ENCODE measurements at regions not wholly inside any gene's neighbourhood (a gene's known extent, or its start where the extent isn't known, plus 50 kb on each side); places are given as distances from the start of the nearest gene placed in this dataset.
"Not testable (repeated sequence)": the region's sequence is repeated elsewhere in the genome, so short reads cannot be mapped to it uniquely, and the experiment has no call there.

DNA sequence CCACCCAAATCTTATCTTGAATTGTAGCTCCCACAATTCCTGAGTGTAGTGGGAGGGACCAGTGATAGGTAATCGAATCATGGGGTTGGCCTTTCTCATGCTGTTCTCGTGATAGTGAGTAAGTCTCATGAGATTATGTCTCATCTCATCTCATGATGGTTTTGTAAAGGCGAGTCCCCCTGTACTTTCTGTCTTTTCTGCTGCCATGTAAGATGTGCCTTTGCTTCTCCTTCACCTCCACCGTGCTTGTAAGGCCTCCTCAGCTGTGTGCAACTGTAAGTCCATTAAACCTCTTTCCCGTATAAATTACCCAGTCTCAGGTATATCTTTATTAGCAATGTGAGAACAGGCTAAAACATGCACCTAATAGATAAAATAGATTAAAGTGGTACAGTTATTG is 756.4 kb upstream of the SLITRK5 start:
- WGBS, 2 donors, result 91 to 95% methylated on average over 5 of the region's 5 CpGs
- H3K9me3 ChIP-seq, result no peaks in the 10 kb centered on the region

DNA sequence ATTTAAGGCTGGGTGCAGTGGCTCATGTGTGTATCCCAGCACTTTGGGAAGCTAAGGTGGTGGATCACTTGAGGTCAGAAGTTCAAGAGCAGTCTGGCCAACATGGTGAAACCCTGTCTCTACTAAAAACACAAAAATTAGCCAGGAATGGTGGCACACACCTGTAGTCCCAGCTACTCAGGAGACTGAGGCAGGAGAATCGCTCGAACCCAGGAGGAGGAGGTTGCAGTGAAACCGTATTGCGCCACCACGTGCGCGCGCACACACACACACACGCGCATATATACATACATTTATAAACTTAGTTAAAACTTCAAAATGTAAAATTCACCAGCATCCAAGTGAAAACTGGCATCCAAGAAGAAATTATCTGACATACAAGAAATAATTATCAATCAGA is 753.7 kb upstream of the SLITRK5 start:
- H3K27ac ChIP-seq, H3K4me1 ChIP-seq: not testable (repeated sequence)
- WGBS, 2 donors, result 96 to 97% methylated on average over 10 of the region's 10 CpGs

More for the DNA sequence above, 756.4 kb upstream of the SLITRK5 start:
- H3K36me3 ChIP-seq, result no peaks in the 10 kb centered on the region
- no peaks in the 10 kb centered on the region for H3K4me1 ChIP-seq
- TF ChIP-seq, protein P1, sequence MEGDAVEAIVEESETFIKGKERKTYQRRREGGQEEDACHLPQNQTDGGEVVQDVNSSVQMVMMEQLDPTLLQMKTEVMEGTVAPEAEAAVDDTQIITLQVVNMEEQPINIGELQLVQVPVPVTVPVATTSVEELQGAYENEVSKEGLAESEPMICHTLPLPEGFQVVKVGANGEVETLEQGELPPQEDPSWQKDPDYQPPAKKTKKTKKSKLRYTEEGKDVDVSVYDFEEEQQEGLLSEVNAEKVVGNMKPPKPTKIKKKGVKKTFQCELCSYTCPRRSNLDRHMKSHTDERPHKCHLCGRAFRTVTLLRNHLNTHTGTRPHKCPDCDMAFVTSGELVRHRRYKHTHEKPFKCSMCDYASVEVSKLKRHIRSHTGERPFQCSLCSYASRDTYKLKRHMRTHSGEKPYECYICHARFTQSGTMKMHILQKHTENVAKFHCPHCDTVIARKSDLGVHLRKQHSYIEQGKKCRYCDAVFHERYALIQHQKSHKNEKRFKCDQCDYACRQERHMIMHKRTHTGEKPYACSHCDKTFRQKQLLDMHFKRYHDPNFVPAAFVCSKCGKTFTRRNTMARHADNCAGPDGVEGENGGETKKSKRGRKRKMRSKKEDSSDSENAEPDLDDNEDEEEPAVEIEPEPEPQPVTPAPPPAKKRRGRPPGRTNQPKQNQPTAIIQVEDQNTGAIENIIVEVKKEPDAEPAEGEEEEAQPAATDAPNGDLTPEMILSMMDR (IDR thresholded peaks at IDR 0.05), result no peak
- no peak for TF ChIP-seq POLR2A (IDR thresholded peaks at IDR 0.05)
- no peak for TF ChIP-seq EP300 (IDR thresholded peaks at IDR 0.05)
- no peak for DNase-seq (ENCODE audit: low spot score in 2 of 2)
- H3K27me3 ChIP-seq, result no peaks in the 10 kb centered on the region
- H3K27ac ChIP-seq, result no peak overlapping the region
- no peak overlapping the region for H3K4me3 ChIP-seq

GRCh38 chr13:86918682-86919081 is 752.5 kb upstream of the SLITRK5 start:
- WGBS, 2 donors, result 30 to 58% methylated on average over 2 of the region's 2 CpGs
- no peaks in the 10 kb centered on the region for H3K27me3 ChIP-seq
- H3K4me1 ChIP-seq, result no peaks in the 10 kb centered on the region
- H3K9me3 ChIP-seq, result no peaks in the 10 kb centered on the region
- TF ChIP-seq, protein P1 (IDR thresholded peaks at IDR 0.05), result no peak
- TF ChIP-seq POLR2A (IDR thresholded peaks at IDR 0.05) (no peak), EP300 (IDR thresholded peaks at IDR 0.05) (no peak)
- no peak for DNase-seq (ENCODE audit: low spot score in 2 of 2)
- no peak overlapping the region for H3K27ac ChIP-seq
- H3K4me3 ChIP-seq, result no peak overlapping the region
- no peaks in the 10 kb centered on the region for H3K36me3 ChIP-seq

More for the DNA sequence above, 753.7 kb upstream of the SLITRK5 start:
- H3K4me3 ChIP-seq; H3K27me3 ChIP-seq; DNase-seq (ENCODE audit: low spot score in 2 of 2); H3K36me3 ChIP-seq; H3K9me3 ChIP-seq: not testable (repeated sequence)

DNA sequence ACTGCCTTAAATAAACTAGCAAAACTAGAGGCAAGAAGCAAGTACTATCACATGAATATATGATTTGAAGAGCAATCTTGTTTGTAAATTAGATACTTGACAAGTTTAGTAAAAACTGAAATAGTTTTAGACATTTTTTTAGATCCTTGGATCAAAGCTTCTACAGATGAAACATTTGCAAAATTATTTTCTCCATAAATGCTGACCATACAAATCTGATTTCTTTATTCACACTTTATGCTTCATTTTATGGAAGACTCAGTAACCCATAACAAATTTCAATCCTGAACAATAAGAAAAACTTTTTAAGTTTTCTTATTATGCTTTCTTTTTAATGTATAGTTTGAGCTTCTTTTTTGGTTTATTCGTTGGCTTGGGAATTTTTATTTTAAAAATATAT is 750.2 kb upstream of the SLITRK5 start:
- no peak for TF ChIP-seq POLR2A (IDR thresholded peaks at IDR 0.05)
- no peak for TF ChIP-seq EP300 (IDR thresholded peaks at IDR 0.05)
- TF ChIP-seq, protein P1 (IDR thresholded peaks at IDR 0.05), result no peak
- Histone ChIP-seq H3K4me3 (no peak overlapping the region), H3K36me3 (no peaks in the 10 kb centered on the region), H3K9me3 (no peaks in the 10 kb centered on the region), H3K4me1 (no peaks in the 10 kb centered on the region), H3K27me3 (no peaks in the 10 kb centered on the region), H3K27ac (no peak overlapping the region)
- no peak for DNase-seq (ENCODE audit: low spot score in 2 of 2)
- 80 to 86% methylated on average over 1 of the region's 1 CpG for WGBS, 2 donors

- Histone ChIP-seq H3K36me3 (no peaks in the 10 kb centered on the region), H3K9me3 (no peaks in the 10 kb centered on the region), H3K4me1 (no peaks in the 10 kb centered on the region), H3K4me3 (no peak overlapping the region), H3K27me3 (no peaks in the 10 kb centered on the region), H3K27ac (no peak overlapping the region)
- WGBS, 2 donors, result 27 to 31% methylated on average over 5 of the region's 5 CpGs
- DNase-seq (ENCODE audit: low spot score in 2 of 2), result no peak
- TF ChIP-seq POLR2A (IDR thresholded peaks at IDR 0.05) (no peak), EP300 (IDR thresholded peaks at IDR 0.05) (no peak)
- TF ChIP-seq, protein P1 (IDR thresholded peaks at IDR 0.05), result no peak
Observed at GRCh38 chr13:86922936-86923335, 748.2 kb upstream of the SLITRK5 start.

- not testable (repeated sequence) for H3K27me3 ChIP-seq; H3K36me3 ChIP-seq; H3K4me1 ChIP-seq; H3K4me3 ChIP-seq; H3K9me3 ChIP-seq; DNase-seq (ENCODE audit: low spot score in 2 of 2); H3K27ac ChIP-seq
- WGBS, 2 donors, result 97% methylated on average over 3 of the region's 3 CpGs
Observed at GRCh38 chr13:86926916-86927315, 744.3 kb upstream of the SLITRK5 start.
